H1 (cell line): ENCODE measurements at regions not wholly inside any gene's neighbourhood (a gene's known extent, or its start where the extent isn't known, plus 50 kb on each side); places are given as distances from the start of the nearest gene placed in this dataset.

Source experiments
- CBX5 ChIP-seq: fragments of 300-800, 300-1000 bp; sonication (generic); IDR thresholded peaks from 2 replicates; pipeline ENCODE4 v1.7.1; 2016; ENCODE audit warnings: antibody characterized with exemption, low read length, low read depth
- EZH2 ChIP-seq: fragments of 200-600 bp; sonication (generic); IDR thresholded peaks from 2 replicates; pipeline ENCODE4 v1.7.1; 2012; ENCODE audit warnings: low read depth, mild to moderate bottlenecking, moderate library complexity, low read length, inconsistent platforms; ENCODE audit not compliant: severe bottlenecking
- POLR2A ChIP-seq, 2 experiments: IDR thresholded peaks; 1 replicate in 1 of 2; 2 replicates in 1 of 2; pipeline ENCODE4 v1.6.1; 2011; ENCODE audit warnings: low read depth in 2 of 2, low read length in 2 of 2, mild to moderate bottlenecking in 2 of 2; ENCODE audit errors: control extremely low read depth in 1 of 2
- POLR2AphosphoS5 ChIP-seq: IDR thresholded peaks from 2 replicates; pipeline ENCODE4 v1.6.1; 2011; ENCODE audit warnings: low read depth, low read length
- SAP30 ChIP-seq: fragments of 300-600 bp; sonication (generic); IDR thresholded peaks from 2 replicates; pipeline ENCODE4 v1.7.1; 2012; ENCODE audit warnings: low read length, moderate library complexity, mild to moderate bottlenecking, inconsistent platforms; ENCODE audit not compliant: insufficient read depth, insufficient replicate concordance
- SP1 ChIP-seq: IDR thresholded peaks from 2 replicates; pipeline ENCODE4 v1.6.1; 2011; ENCODE audit warnings: low read depth, low read length

DNA sequence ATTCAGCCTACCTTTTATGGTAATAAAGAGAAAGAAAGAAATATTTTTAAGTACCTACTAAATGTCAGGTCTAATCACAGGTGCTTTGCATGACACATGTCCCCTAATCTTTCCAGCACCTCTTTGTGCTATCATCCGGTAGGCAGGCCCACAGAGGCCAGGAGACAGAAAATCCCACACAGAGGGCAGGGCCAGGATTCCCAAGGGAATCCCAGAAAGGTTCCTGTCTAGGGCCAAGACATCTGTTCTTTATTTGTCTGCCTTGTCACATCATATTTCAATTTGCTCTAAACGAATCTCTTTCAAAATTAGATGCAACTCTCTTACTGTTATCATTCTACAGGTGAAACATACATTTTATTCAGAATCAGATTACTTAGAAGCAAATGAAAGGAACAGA is 676.1 kb upstream of the GYPC start:
- TF ChIP-seq EZH2 (no peak), POLR2AphosphoS5 (no peak), POLR2A (IDR thresholded peaks at IDR 0.05; ENCODE audit: control extremely low read depth in 1 of 2, low read depth in 2 of 2, low read length in 2 of 2) (no peak), CBX5 (no peak), SP1 (no peak), SAP30 (no peak)
